HCT116 (cell line): ENCODE measurements at regions not wholly inside any gene's neighbourhood (a gene's known extent, or its start where the extent isn't known, plus 50 kb on each side); places are given as distances from the start of the nearest gene placed in this dataset.

Source experiments
- EZH2 ChIP-seq: fragments of 200-600 bp; sonication (generic); IDR thresholded peaks from 2 replicates; pipeline ENCODE4 v1.6.1; 2017; ENCODE audit warnings: antibody characterized with exemption, mixed run types
- FOSL1 ChIP-seq: IDR thresholded peaks from 2 replicates; pipeline ENCODE4 v1.6.1; 2012; ENCODE audit warnings: low read depth
- JUND ChIP-seq: IDR thresholded peaks from 2 replicates; pipeline ENCODE4 v1.6.1; 2012
- POLR2AphosphoS5 ChIP-seq: IDR thresholded peaks from 2 replicates; pipeline ENCODE4 v1.6.1; 2011; ENCODE audit warnings: mild to moderate bottlenecking, low read depth, low read length, moderate library complexity
- SIN3A ChIP-seq: IDR thresholded peaks from 2 replicates; pipeline ENCODE4 v1.6.1; 2012; ENCODE audit warnings: low read depth
- SRF ChIP-seq: IDR thresholded peaks from 2 replicates; pipeline ENCODE4 v1.6.1; 2012; ENCODE audit warnings: low read depth
- TCF7L2 ChIP-seq: IDR thresholded peaks from 2 replicates; pipeline ENCODE4 v1.7.0; 2011; ENCODE audit warnings: borderline replicate concordance, inconsistent platforms; ENCODE audit not compliant: insufficient read depth, insufficient read length; ENCODE audit errors: extremely low read depth
- ZNF274 ChIP-seq: fragments of 200-500 bp; sonication (Bioruptor generic); IDR thresholded peaks from 2 replicates; pipeline ENCODE4 v1.6.1; 2014; ENCODE audit warnings: mild to moderate bottlenecking, low read depth, low read length, inconsistent platforms
- TF ChIP-seq, protein P1 (sequence below), 3 experiments: fragments of 200-600 bp in 1 of 3; sonication (generic) in 1 of 3; IDR thresholded peaks in 2 of 3; conservative IDR thresholded peaks in 1 of 3; 2 replicates each; pipeline ENCODE4 v1.5.1; 2012 to 2017; ENCODE audit warnings: low read depth in 2 of 3, low read length in 2 of 3, antibody characterized with exemption in 1 of 3, borderline replicate concordance in 1 of 3, control low read depth in 1 of 3, mild to moderate bottlenecking in 1 of 3, mixed read lengths in 1 of 3, mixed run types in 1 of 3, moderate library complexity in 1 of 3; ENCODE audit not compliant: insufficient read depth in 1 of 3

DNA sequence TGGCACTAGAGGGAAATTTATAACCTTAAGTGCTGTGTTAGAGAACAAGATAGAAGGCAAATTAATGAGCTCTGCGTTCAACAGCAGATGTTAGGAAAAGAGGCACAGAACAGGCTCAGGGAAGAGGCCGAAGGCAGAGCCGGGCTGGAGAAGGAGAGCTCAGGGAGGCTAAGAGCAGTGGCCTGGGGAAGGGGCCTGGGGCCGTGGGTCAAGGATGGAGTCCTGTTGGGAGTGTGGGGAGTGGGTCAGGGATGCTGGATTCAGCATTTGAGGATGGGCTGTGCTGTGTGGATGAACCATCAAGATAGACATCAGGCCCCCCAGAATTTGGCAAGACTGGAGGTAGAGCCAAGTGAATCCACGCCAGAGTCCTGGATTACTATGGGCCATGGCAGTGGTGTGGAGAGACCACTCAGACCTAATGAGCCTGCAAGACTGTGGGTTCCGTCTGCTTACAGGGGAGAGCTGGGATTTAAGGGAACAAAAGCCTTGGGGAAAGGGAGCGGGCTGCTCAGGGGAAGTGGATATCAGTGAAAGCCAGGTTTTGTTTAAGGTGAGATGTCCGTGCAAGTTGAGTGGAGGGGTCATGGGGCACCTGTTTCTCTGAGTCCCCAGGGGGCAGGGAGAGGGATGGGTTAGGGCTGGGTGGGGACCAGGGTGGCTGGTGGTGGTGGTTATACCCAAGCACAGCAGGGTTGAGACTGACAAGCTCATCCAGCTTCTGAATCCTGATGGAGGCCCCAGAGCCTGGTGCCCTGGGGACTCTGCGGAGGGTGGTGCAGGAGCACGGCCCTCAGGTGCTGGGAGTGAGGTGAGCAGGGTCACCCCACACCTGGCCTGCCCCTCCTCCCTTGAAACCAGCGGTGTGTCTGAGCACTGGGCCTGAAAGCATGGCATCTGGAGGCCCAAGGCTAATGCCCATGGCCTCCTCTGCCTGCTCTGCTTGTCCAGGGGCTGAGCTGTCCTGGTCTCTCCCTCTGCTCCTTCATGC lies 101.7 kb downstream of the BMS1 start:
- no peak for TF ChIP-seq TCF7L2
- TF ChIP-seq, protein P1, sequence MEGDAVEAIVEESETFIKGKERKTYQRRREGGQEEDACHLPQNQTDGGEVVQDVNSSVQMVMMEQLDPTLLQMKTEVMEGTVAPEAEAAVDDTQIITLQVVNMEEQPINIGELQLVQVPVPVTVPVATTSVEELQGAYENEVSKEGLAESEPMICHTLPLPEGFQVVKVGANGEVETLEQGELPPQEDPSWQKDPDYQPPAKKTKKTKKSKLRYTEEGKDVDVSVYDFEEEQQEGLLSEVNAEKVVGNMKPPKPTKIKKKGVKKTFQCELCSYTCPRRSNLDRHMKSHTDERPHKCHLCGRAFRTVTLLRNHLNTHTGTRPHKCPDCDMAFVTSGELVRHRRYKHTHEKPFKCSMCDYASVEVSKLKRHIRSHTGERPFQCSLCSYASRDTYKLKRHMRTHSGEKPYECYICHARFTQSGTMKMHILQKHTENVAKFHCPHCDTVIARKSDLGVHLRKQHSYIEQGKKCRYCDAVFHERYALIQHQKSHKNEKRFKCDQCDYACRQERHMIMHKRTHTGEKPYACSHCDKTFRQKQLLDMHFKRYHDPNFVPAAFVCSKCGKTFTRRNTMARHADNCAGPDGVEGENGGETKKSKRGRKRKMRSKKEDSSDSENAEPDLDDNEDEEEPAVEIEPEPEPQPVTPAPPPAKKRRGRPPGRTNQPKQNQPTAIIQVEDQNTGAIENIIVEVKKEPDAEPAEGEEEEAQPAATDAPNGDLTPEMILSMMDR (IDR thresholded peaks at IDR 0.05 in 2 of 3, conservative IDR thresholded peaks at IDR 0.05 in 1 of 3; ENCODE audit: borderline replicate concordance in 1 of 3, insufficient read depth in 1 of 3, low read depth in 2 of 3, low read length in 2 of 3): no peak
- TF ChIP-seq SIN3A: no peak
- TF ChIP-seq JUND: no peak
- TF ChIP-seq ZNF274: no peak
- no peak for TF ChIP-seq EZH2
- TF ChIP-seq FOSL1: no peak
- TF ChIP-seq POLR2AphosphoS5: no peak
- no peak for TF ChIP-seq SRF
